Calu3 (cell line): ENCODE measurements at regions not wholly inside any gene's neighbourhood (a gene's known extent, or its start where the extent isn't known, plus 50 kb on each side); places are given as distances from the start of the nearest gene placed in this dataset.

Experiments
- BruUV-seq: library from RNA; stranded (reverse); fragments of 400-500 nt; replicated peaks from 2 replicates; lab custom pipeline; 2021; lab: Mats Ljungman, UMichigan
- CTCF ChIA-PET: fragments of 300-600 bp; sonication (Branson Sonifier 250); formaldehyde crosslinking; loops from one replicate; lab custom pipeline; 2022; ENCODE audit warnings: antibody characterized with exemption; lab: Charles Lee
- DNase-seq: peaks from one replicate; pipeline ENCODE4 v3.0.0; 2022
- H3K27ac Mint-ChIP-seq: one replicate; pipeline ENCODE4 v1.8.0; 2022; ENCODE audit warnings: mixed read lengths; ENCODE audit not compliant: unreplicated experiment
- H3K27me3 Mint-ChIP-seq: one replicate; pipeline ENCODE4 v1.8.0; 2022; ENCODE audit warnings: mixed read lengths; ENCODE audit not compliant: unreplicated experiment
- H3K36me3 Mint-ChIP-seq: one replicate; pipeline ENCODE4 v1.8.0; 2022; ENCODE audit warnings: mild to moderate bottlenecking, moderate library complexity, mixed read lengths; ENCODE audit not compliant: insufficient read depth, unreplicated experiment
- H3K4me1 Mint-ChIP-seq: one replicate; pipeline ENCODE4 v1.8.0; 2022; ENCODE audit warnings: mild to moderate bottlenecking, low read depth, mixed read lengths; ENCODE audit not compliant: unreplicated experiment
- H3K4me3 Mint-ChIP-seq: one replicate; pipeline ENCODE4 v1.8.0; 2022; ENCODE audit warnings: mild to moderate bottlenecking, low read depth, moderate library complexity, mixed read lengths; ENCODE audit not compliant: unreplicated experiment
- H3K9me3 Mint-ChIP-seq: one replicate; pipeline ENCODE4 v1.8.0; 2022; ENCODE audit warnings: low read depth, mixed read lengths; ENCODE audit not compliant: unreplicated experiment
- CTCF ChIP-seq: fragments of 200-600 bp; IDR thresholded peaks from one replicate; pipeline ENCODE4 v1.8.0; 2022; ENCODE audit warnings: antibody characterized with exemption; ENCODE audit not compliant: unreplicated experiment
- intact Hi-C: fragments of 100-400 bp; cut with micrococcal nuclease; formaldehyde crosslinking; loops from one replicate; pipeline ENCODE4 v1.10.0; 2022; ENCODE audit not compliant: unreplicated experiment

- Mint-ChIP-seq H3K9me3 (no peaks in the 10 kb centered on the region), H3K27ac (no peak overlapping the region), H3K36me3 (no peaks in the 10 kb centered on the region), H3K4me1 (no peaks in the 10 kb centered on the region), H3K27me3 (no peaks in the 10 kb centered on the region), H3K4me3 (no peak overlapping the region)
- intact Hi-C loops, result no loop called here
- CTCF ChIA-PET, result interaction anchor here (0.7 kb wide), 1 partner anchor 11 kb away, joined by 3 read pairs; no protein-coding TSS in a partner anchor
- BruUV-seq, result no TSS peak
- TF ChIP-seq CTCF, result no peak
- DNase-seq, result no peak
Observed at GRCh38 chr16:22630242-22630641, 119.6 kb downstream of the NPIPB5 start.

GRCh38 chr16:22631264-22631663 lies 120.6 kb downstream of the NPIPB5 start:
- H3K4me1 Mint-ChIP-seq, result no peaks in the 10 kb centered on the region
- intact Hi-C loops, result no loop called here
- H3K9me3 Mint-ChIP-seq, result no peaks in the 10 kb centered on the region

GRCh38 chr16:22632606-22633005 lies 121.9 kb downstream of the NPIPB5 start:
- Mint-ChIP-seq H3K36me3 (no peaks in the 10 kb centered on the region), H3K4me1 (no peaks in the 10 kb centered on the region), H3K4me3 (no peak overlapping the region), H3K9me3 (no peaks in the 10 kb centered on the region), H3K27ac (no peak overlapping the region), H3K27me3 (no peaks in the 10 kb centered on the region)
- CTCF ChIA-PET, result interaction anchor here (0.7 kb wide), 1 partner anchor 16 kb away, joined by 3 read pairs; no protein-coding TSS in a partner anchor
- no peak for TF ChIP-seq CTCF
- BruUV-seq, result no TSS peak
- intact Hi-C loops, result no loop called here
- no peak for DNase-seq

More at GRCh38 chr16:22631264-22631663, 120.6 kb downstream of the NPIPB5 start:
- no peak for DNase-seq
- no peak overlapping the region for H3K4me3 Mint-ChIP-seq
- H3K27ac Mint-ChIP-seq, result no peak overlapping the region
- CTCF ChIA-PET, result no interaction called here
- TF ChIP-seq CTCF, result no peak
- BruUV-seq, result no TSS peak
- H3K36me3 Mint-ChIP-seq, result no peaks in the 10 kb centered on the region
- no peaks in the 10 kb centered on the region for H3K27me3 Mint-ChIP-seq

- intact Hi-C loops, result no loop called here
- Mint-ChIP-seq H3K27ac (no peak overlapping the region), H3K4me3 (no peak overlapping the region), H3K9me3 (no peaks in the 10 kb centered on the region), H3K4me1 (no peaks in the 10 kb centered on the region), H3K27me3 (no peaks in the 10 kb centered on the region), H3K36me3 (no peaks in the 10 kb centered on the region)
- BruUV-seq, result no TSS peak
- CTCF ChIA-PET, result interaction anchor here (0.7 kb wide), 1 partner anchor 15 kb away, joined by 3 read pairs; no protein-coding TSS in a partner anchor
- no peak for TF ChIP-seq CTCF
- DNase-seq, result no peak
Observed at GRCh38 chr16:22633280-22633679, 122.6 kb downstream of the NPIPB5 start.
